Endothelial cell of umbilical vein (primary cell): ENCODE measurements at regions not wholly inside any gene's neighbourhood (a gene's known extent, or its start where the extent isn't known, plus 50 kb on each side); places are given as distances from the start of the nearest gene placed in this dataset.

Experiments
- CTCF ChIP-seq, 2 donors: IDR thresholded peaks; 1 replicate in 1 of 2; 2 replicates in 1 of 2; pipeline ENCODE4 v1.5.1; 2011; ENCODE audit warnings: low read length in 2 of 2, mild to moderate bottlenecking in 2 of 2, moderate library complexity in 2 of 2, control low read depth in 1 of 2, inconsistent platforms in 1 of 2, low read depth in 1 of 2; ENCODE audit not compliant: insufficient read depth in 1 of 2; ENCODE audit errors: extremely low read depth in 1 of 2
- EZH2 ChIP-seq: IDR thresholded peaks from 2 replicates; pipeline ENCODE4 v1.6.1; 2012; ENCODE audit warnings: borderline replicate concordance, low read depth, mild to moderate bottlenecking, moderate library complexity, low read length, inconsistent platforms; ENCODE audit not compliant: severe bottlenecking

- TF ChIP-seq CTCF (IDR thresholded peaks at IDR 0.05; ENCODE audit: extremely low read depth in 1 of 2, insufficient read depth in 1 of 2, low read depth in 1 of 2, low read length in 2 of 2) = no peak
- TF ChIP-seq EZH2 = no peak
Measured at GRCh38 chr3:74532446-74532845, 82.0 kb downstream of the CNTN3 start.
